Activated CD8-positive, alpha-beta T cell treated with anti-CD3 and anti-CD28 coated beads for 36 hours (primary cell): ENCODE measurements at regions not wholly inside any gene's neighbourhood (a gene's known extent, or its start where the extent isn't known, plus 50 kb on each side); places are given as distances from the start of the nearest gene placed in this dataset.

Source experiments
- ATAC-seq: fragments of 200-7000 bp; cut with Tn5 transposase; one replicate; pipeline ENCODE4 v1.10.0; 2021; ENCODE audit warnings: mild to moderate bottlenecking, moderate library complexity
- CTCF ChIA-PET: fragments of 350-600 bp; sonication (Branson Sonifier 250); formaldehyde crosslinking; loops from one replicate; lab custom pipeline; 2021; ENCODE audit warnings: antibody characterized with exemption; lab: Charles Lee
- POLR2A ChIA-PET: fragments of 350-600 bp; sonication (Branson Sonifier 250); formaldehyde crosslinking; loops from one replicate; lab custom pipeline; 2021; ENCODE audit warnings: antibody characterized with exemption; lab: Charles Lee
- DNase-seq: peaks from one replicate; pipeline ENCODE4 v3.0.0-alpha.2; 2020
- H3K27ac Mint-ChIP-seq: one replicate; pipeline ENCODE4 v1.8.0; 2021; ENCODE audit warnings: mild to moderate bottlenecking, mixed read lengths
- H3K27me3 Mint-ChIP-seq: one replicate; pipeline ENCODE4 v1.8.0; 2021; ENCODE audit warnings: mixed read lengths
- H3K36me3 Mint-ChIP-seq: one replicate; pipeline ENCODE4 v1.8.0; 2021; ENCODE audit warnings: low read depth, mixed read lengths
- H3K4me1 Mint-ChIP-seq: one replicate; pipeline ENCODE4 v1.8.0; 2021; ENCODE audit warnings: low read depth, mixed read lengths
- H3K4me3 Mint-ChIP-seq: one replicate; pipeline ENCODE4 v1.8.0; 2021; ENCODE audit warnings: mild to moderate bottlenecking, moderate library complexity, mixed read lengths
- H3K9me3 Mint-ChIP-seq: one replicate; pipeline ENCODE4 v1.8.0; 2021; ENCODE audit warnings: mixed read lengths
- CTCF ChIP-seq: fragments of 200-600 bp; IDR thresholded peaks from one replicate; pipeline ENCODE4 v1.8.0; 2022; ENCODE audit warnings: antibody characterized with exemption, mild to moderate bottlenecking
- intact Hi-C: fragments of 100-400 bp; cut with micrococcal nuclease; formaldehyde crosslinking; loops from one replicate; pipeline ENCODE4 v1.10.0; 2022

- DNase-seq (no peak), ATAC-seq (no peak)
- no peak for TF ChIP-seq CTCF
- Mint-ChIP-seq H3K4me3 (no peak overlapping the region), H3K27ac (no peak overlapping the region), H3K4me1 (no peaks in the 10 kb centered on the region), H3K27me3 (no peaks in the 10 kb centered on the region), H3K36me3 (no peaks in the 10 kb centered on the region), H3K9me3 (no peaks in the 10 kb centered on the region)
- intact Hi-C loops, result no loop called here
- CTCF ChIA-PET, result no interaction called here
- POLR2A ChIA-PET, result no interaction called here
Observed at GRCh38 chr17:14733376-14733775, 432.5 kb downstream of the HS3ST3B1 start.

- no peak overlapping the region for H3K27ac Mint-ChIP-seq
- no peak overlapping the region for H3K4me3 Mint-ChIP-seq
- CTCF ChIA-PET, result no interaction called here
- POLR2A ChIA-PET, result no interaction called here
- H3K27me3 Mint-ChIP-seq, result no peaks in the 10 kb centered on the region
- no peaks in the 10 kb centered on the region for H3K9me3 Mint-ChIP-seq
- no peaks in the 10 kb centered on the region for H3K36me3 Mint-ChIP-seq
- ATAC-seq (no peak), DNase-seq (no peak)
- H3K4me1 Mint-ChIP-seq, result no peaks in the 10 kb centered on the region
- intact Hi-C loops, result no loop called here
- no peak for TF ChIP-seq CTCF
Observed at GRCh38 chr17:14732211-14732610, 431.3 kb downstream of the HS3ST3B1 start.

- Mint-ChIP-seq H3K4me1 (no peaks in the 10 kb centered on the region), H3K9me3 (no peaks in the 10 kb centered on the region), H3K27me3 (no peaks in the 10 kb centered on the region), H3K36me3 (no peaks in the 10 kb centered on the region), H3K4me3 (no peak overlapping the region), H3K27ac (no peak overlapping the region)
- no peak for DNase-seq
- no peak for ATAC-seq
- intact Hi-C loops, result no loop called here
- POLR2A ChIA-PET, result no interaction called here
- CTCF ChIA-PET, result no interaction called here
- TF ChIP-seq CTCF, result no peak
Observed at GRCh38 chr17:14731591-14731990, 430.7 kb downstream of the HS3ST3B1 start.

- intact Hi-C loops, result no loop called here
- Mint-ChIP-seq H3K27me3 (no peaks in the 10 kb centered on the region), H3K9me3 (no peaks in the 10 kb centered on the region), H3K36me3 (no peaks in the 10 kb centered on the region), H3K27ac (no peak overlapping the region), H3K4me3 (no peak overlapping the region), H3K4me1 (no peaks in the 10 kb centered on the region)
- ATAC-seq (no peak), DNase-seq (no peak)
- POLR2A ChIA-PET, result no interaction called here
- no peak for TF ChIP-seq CTCF
- CTCF ChIA-PET, result no interaction called here
Observed at GRCh38 chr17:14730821-14731220, 429.9 kb downstream of the HS3ST3B1 start.

- ChIA-PET CTCF (no interaction called here), POLR2A (no interaction called here)
- Mint-ChIP-seq H3K27ac (no peak overlapping the region), H3K27me3 (no peaks in the 10 kb centered on the region), H3K4me1 (no peaks in the 10 kb centered on the region), H3K4me3 (no peak overlapping the region), H3K36me3 (no peaks in the 10 kb centered on the region), H3K9me3 (peaks cover 6% of the 10 kb centered on the region)
- TF ChIP-seq CTCF, result no peak
- DNase-seq, result no peak
- ATAC-seq, result no peak
- intact Hi-C loops, result no loop called here
Observed at GRCh38 chr17:14725729-14726128, 424.8 kb downstream of the HS3ST3B1 start.
